ENCODE measurements at regions not wholly inside any gene's neighbourhood (a gene's known extent, or its start where the extent isn't known, plus 50 kb on each side); places are given as distances from the start of the nearest gene placed in this dataset.
"Not testable (repeated sequence)": the region's sequence is repeated elsewhere in the genome, so short reads cannot be mapped to it uniquely, and the experiment has no call there.

DNA sequence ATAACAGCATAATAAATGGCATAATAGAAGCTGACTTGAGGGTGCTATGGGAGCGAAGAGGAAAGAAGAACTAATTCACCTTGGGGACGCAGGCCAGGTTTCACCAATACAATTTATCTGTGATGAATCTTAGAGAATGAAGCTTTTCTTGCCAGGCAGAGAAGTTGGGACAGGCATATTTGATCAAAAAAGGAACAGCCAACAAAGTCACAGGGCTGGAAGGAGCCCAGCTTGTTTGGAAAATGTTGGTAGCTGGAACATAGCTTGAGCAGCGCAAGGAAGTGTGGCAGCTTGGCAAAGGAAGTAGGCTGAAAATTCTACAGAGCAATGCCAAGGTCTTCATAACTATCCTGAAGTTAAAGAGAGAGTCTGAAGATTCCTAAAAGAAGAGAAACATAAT is 181.5 kb upstream of the OR13F1 start:
- DNase-seq (ENCODE audit: low read depth in 1 of 2, low spot score in 1 of 2): peak in 1 of 2 experiments; percentile 86
- no peak for TF ChIP-seq JUND (IDR thresholded peaks at IDR 0.05; ENCODE audit: low read depth)
- in situ Hi-C loops (cut with HindIII; ENCODE audit: low pct_unique_long_range_greater_than_20kb, low sequenced_read_pairs): no loop called here

DNA sequence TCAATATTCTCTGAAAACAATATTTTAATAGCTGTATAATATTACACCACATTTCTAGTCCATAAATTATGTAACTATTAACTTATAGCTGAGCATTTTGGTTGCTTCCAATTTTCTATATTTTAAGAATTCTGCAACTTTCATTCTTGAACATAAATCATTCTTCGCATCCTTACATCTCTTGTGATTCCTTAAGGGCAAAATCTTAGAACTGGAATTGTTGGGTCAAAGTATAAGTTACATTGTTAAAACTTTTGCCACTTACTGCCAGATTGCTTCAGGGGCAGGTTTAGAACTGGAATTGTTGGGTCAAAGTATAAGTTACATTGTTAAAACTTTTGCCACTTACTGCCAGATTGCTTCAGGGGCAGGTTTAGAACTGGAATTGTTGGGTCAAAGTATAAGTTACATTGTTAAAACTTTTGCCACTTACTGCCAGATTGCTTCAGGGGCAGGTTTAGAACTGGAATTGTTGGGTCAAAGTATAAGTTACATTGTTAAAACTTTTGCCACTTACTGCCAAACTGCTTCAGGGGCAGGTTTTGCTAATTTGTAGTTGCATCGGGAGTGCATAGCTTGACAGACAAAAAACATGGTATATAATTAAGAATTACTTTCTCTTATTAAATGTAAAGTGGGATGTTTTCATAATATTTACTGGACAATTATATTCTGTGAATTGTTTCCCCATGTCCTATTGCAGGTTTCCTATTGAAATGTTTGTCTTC is 179.9 kb upstream of the OR13F1 start:
- DNase-seq (ENCODE audit: low read depth in 1 of 2, low spot score in 1 of 2): peak in 1 of 2 experiments; percentile 91
- in situ Hi-C loops (cut with HindIII; ENCODE audit: low pct_unique_long_range_greater_than_20kb, low sequenced_read_pairs): not testable (repeated sequence)

GRCh38 chr9:104326912-104327311 is 177.2 kb upstream of the OR13F1 start:
- DNase-seq (ENCODE audit: low read depth in 1 of 2, low spot score in 1 of 2): no peak
- in situ Hi-C loops (cut with HindIII; ENCODE audit: low pct_unique_long_range_greater_than_20kb, low sequenced_read_pairs): no loop called here

GRCh38 chr9:104329245-104329644 is 174.8 kb upstream of the OR13F1 start:
- DNase-seq (ENCODE audit: low read depth in 1 of 2, low spot score in 1 of 2): no peak
- in situ Hi-C loops (cut with HindIII; ENCODE audit: low pct_unique_long_range_greater_than_20kb, low sequenced_read_pairs): no loop called here
- no peak for TF ChIP-seq JUND (IDR thresholded peaks at IDR 0.05; ENCODE audit: low read depth)

More at GRCh38 chr9:104326912-104327311, 177.2 kb upstream of the OR13F1 start:
- TF ChIP-seq JUND (IDR thresholded peaks at IDR 0.05; ENCODE audit: low read depth): no peak

- in situ Hi-C loops (cut with HindIII; ENCODE audit: low pct_unique_long_range_greater_than_20kb, low sequenced_read_pairs): no loop called here
- DNase-seq (ENCODE audit: low read depth in 1 of 2, low spot score in 1 of 2): no peak
- TF ChIP-seq JUND (IDR thresholded peaks at IDR 0.05; ENCODE audit: low read depth): no peak
Measured at GRCh38 chr9:104330841-104331240, 173.2 kb upstream of the OR13F1 start.

DNA sequence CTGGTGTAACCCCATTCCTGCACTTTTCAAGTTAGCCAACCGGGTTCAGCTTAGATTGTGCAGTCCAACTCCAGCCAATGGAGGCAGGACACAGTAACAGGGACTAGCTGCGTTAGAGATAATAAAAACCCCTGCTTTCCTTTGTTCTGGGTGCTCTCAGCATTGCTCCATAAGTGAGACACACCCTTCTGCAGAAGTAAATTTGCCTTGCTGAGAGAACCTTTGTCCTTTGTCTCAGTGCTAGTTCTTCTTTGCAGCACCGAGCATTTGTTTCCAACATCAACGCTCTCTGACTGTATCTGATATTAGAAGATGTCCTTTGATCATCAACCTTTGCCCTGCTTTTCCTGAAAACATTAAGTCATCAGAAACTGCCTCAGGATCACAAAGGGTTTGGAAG is 169.5 kb upstream of the OR13F1 start:
- in situ Hi-C loops (cut with HindIII; ENCODE audit: low pct_unique_long_range_greater_than_20kb, low sequenced_read_pairs): no loop called here
- DNase-seq (ENCODE audit: low read depth in 1 of 2, low spot score in 1 of 2): no peak
- TF ChIP-seq JUND (IDR thresholded peaks at IDR 0.05; ENCODE audit: low read depth): no peak

GRCh38 chr9:104339692-104340091 is 164.4 kb upstream of the OR13F1 start:
- in situ Hi-C loops (cut with HindIII; ENCODE audit: low pct_unique_long_range_greater_than_20kb, low sequenced_read_pairs): no loop called here

DNA sequence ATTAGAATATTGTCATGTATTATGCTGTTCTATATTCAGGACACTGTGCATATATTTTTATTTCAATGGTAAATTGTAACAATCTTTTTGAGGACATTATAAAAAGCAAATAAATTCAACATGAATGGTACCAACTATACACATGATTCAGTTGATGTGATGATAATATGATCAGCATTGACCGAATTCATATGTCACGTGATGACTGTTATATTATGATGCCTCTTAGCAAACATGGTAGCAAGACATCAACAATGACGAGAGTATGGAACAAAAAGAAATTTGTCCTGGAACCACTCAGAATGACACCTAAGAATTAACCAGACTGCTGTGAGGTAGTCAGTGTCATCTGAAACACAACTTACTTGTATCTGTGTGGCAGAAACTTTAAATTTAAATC is 161.5 kb upstream of the OR13F1 start:
- DNase-seq (ENCODE audit: low read depth in 1 of 2, low spot score in 1 of 2): no peak
- TF ChIP-seq JUND (IDR thresholded peaks at IDR 0.05; ENCODE audit: low read depth): no peak
- in situ Hi-C loops (cut with HindIII; ENCODE audit: low pct_unique_long_range_greater_than_20kb, low sequenced_read_pairs): no loop called here

More at GRCh38 chr9:104339692-104340091, 164.4 kb upstream of the OR13F1 start:
- DNase-seq (ENCODE audit: low read depth in 1 of 2, low spot score in 1 of 2): no peak
- no peak for TF ChIP-seq JUND (IDR thresholded peaks at IDR 0.05; ENCODE audit: low read depth)

GRCh38 chr9:104345061-104345460 is 159.0 kb upstream of the OR13F1 start:
- no peak for TF ChIP-seq JUND (IDR thresholded peaks at IDR 0.05; ENCODE audit: low read depth)
- in situ Hi-C loops (cut with HindIII; ENCODE audit: low pct_unique_long_range_greater_than_20kb, low sequenced_read_pairs): no loop called here
- no peak for DNase-seq (ENCODE audit: low read depth in 1 of 2, low spot score in 1 of 2)

DNA sequence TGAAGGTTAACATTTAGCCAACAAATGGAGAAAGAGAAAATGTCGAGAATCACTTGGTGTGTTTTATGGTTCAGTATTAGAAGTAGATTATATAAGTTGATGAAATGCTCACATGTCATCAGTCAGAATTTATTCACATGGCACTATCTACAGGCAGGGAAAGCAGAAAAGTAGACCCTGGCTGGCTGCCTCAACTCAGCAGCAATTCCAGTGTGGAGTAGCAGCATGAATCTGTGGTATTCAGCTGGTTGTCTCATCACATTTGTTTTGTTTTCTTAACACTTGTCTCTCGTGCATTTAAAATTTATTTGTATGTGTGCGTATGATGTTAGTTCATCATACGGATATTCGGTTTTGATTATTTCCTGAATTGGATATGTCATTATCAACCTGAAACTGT is 153.5 kb upstream of the OR13F1 start:
- TF ChIP-seq JUND (IDR thresholded peaks at IDR 0.05; ENCODE audit: low read depth): no peak
- no peak for DNase-seq (ENCODE audit: low read depth in 1 of 2, low spot score in 1 of 2)
- in situ Hi-C loops (cut with HindIII; ENCODE audit: low pct_unique_long_range_greater_than_20kb, low sequenced_read_pairs): no loop called here

DNA sequence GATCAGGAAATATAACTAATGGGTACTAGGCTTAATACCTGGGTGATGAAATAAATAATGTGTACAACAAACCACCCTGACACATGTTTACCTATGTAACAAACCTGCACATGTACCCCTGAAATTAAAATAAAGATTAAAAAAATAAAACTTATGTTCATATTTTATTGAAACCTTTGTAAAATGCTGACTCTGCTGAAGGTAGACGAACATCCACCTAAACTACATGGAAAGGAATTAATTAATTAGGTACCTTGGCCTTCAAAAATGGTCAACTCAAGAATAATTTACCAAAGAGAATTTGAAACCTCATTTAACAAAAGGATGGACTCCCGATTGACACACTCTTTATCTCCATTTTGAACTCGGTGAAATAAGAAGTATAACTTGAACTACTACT is 152.3 kb upstream of the OR13F1 start:
- no peak for TF ChIP-seq JUND (IDR thresholded peaks at IDR 0.05; ENCODE audit: low read depth)
- in situ Hi-C loops (cut with HindIII; ENCODE audit: low pct_unique_long_range_greater_than_20kb, low sequenced_read_pairs): no loop called here
- DNase-seq (ENCODE audit: low read depth in 1 of 2, low spot score in 1 of 2): no peak

GRCh38 chr9:104361207-104361606 is 142.9 kb upstream of the OR13F1 start:
- TF ChIP-seq JUND (IDR thresholded peaks at IDR 0.05; ENCODE audit: low read depth): no peak
- DNase-seq (ENCODE audit: low read depth in 1 of 2, low spot score in 1 of 2): no peak
- in situ Hi-C loops (cut with HindIII; ENCODE audit: low pct_unique_long_range_greater_than_20kb, low sequenced_read_pairs): no loop called here

DNA sequence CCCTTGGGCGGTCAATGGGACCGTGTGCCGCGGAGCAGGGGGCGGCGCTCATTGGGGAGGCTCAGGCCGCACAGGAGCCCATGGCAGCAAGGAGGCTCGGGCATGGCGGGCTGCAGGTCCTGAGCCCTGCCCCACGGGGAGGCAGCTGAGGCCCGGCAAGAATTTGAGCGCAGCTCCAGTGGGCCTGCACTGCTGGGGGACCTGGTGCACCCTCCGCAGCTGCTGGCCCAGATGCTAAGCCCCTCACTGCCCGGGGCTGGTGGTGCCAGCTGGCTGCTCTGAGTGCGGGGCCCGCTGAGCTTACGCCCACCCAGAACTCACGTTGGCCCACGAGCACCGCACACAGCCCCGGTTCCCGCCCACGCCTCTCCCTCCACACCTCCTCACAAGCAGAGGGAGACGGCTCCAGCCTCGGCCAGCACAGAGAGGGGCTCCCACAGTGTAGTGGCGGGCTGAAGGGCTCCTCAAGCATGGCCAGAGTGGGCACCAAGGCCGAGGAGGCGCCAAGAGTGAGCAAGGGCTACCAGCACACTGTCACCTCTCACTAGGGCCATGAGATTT is 141.1 kb upstream of the OR13F1 start:
- in situ Hi-C loops (cut with HindIII; ENCODE audit: low pct_unique_long_range_greater_than_20kb, low sequenced_read_pairs): no loop called here
- DNase-seq (ENCODE audit: low read depth in 1 of 2, low spot score in 1 of 2): no peak
- TF ChIP-seq JUND (IDR thresholded peaks at IDR 0.05; ENCODE audit: low read depth): no peak

- no peak for TF ChIP-seq JUND (IDR thresholded peaks at IDR 0.05; ENCODE audit: low read depth)
- in situ Hi-C loops (cut with HindIII; ENCODE audit: low pct_unique_long_range_greater_than_20kb, low sequenced_read_pairs): no loop called here
- DNase-seq (ENCODE audit: low read depth in 1 of 2, low spot score in 1 of 2): no peak
Measured at GRCh38 chr9:104367507-104367906, 136.6 kb upstream of the OR13F1 start.

DNA sequence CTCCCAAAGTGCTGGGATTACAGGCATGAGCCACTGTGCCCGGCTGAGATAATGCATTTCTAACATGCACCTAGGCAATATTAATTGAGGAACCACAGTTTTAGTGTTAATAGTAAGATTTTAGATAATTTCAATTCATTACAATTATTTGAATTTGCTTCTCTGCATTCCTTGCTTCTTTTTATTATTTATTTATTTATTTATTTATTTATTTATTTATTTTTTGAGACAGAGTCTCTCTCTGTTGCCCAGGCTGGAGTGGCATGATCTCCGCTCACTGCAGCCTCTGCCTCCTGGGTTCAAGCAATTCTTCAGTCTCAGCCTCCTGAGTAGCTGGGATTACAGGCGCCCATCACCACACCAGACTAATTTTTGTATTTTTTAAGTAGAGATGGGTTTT is 135.7 kb upstream of the OR13F1 start:
- in situ Hi-C loops (cut with HindIII; ENCODE audit: low pct_unique_long_range_greater_than_20kb, low sequenced_read_pairs); DNase-seq (ENCODE audit: low read depth in 1 of 2, low spot score in 1 of 2): not testable (repeated sequence)
